HG03460 (cell line): ENCODE measurements at regions not wholly inside any gene's neighbourhood (a gene's known extent, or its start where the extent isn't known, plus 50 kb on each side); places are given as distances from the start of the nearest gene placed in this dataset.

Source experiments
- ATAC-seq: cut with Tn5 transposase; IDR thresholded peaks from one replicate; pipeline ENCODE4 v1.9.1; 2021; ENCODE audit not compliant: unreplicated experiment

- ATAC-seq: no peak
Measured at GRCh38 chr18:38116716-38117115, 551.1 kb upstream of the CELF4 start.

- ATAC-seq: no peak
Measured at GRCh38 chr18:38115201-38115600, 549.6 kb upstream of the CELF4 start.

- no peak for ATAC-seq
Measured at GRCh38 chr18:38087538-38087937, 521.9 kb upstream of the CELF4 start.

- ATAC-seq: no peak
Measured at GRCh38 chr18:38081516-38081915, 515.9 kb upstream of the CELF4 start.

- no peak for ATAC-seq
Measured at GRCh38 chr18:38077229-38077628, 511.6 kb upstream of the CELF4 start.

- ATAC-seq: no peak
Measured at GRCh38 chr18:38076346-38077070, 510.9 kb upstream of the CELF4 start.

- no peak for ATAC-seq
Measured at GRCh38 chr18:38074298-38074876, 508.8 kb upstream of the CELF4 start.

GRCh38 chr18:38067821-38068220, 502.2 kb upstream of the CELF4 start:
- no peak for ATAC-seq

- no peak for ATAC-seq
Measured at GRCh38 chr18:38067086-38067485, 501.5 kb upstream of the CELF4 start.

GRCh38 chr18:38052879-38053590, 487.4 kb upstream of the CELF4 start:
- no peak for ATAC-seq

GRCh38 chr18:38047820-38048219, 482.2 kb upstream of the CELF4 start:
- ATAC-seq: no peak

GRCh38 chr18:38046651-38047050, 481.1 kb upstream of the CELF4 start:
- ATAC-seq: no peak

GRCh38 chr18:38045845-38046244, 480.2 kb upstream of the CELF4 start:
- ATAC-seq: no peak

GRCh38 chr18:38042211-38042890, 476.8 kb upstream of the CELF4 start:
- no peak for ATAC-seq

- ATAC-seq: no peak
Measured at GRCh38 chr18:38038242-38038641, 472.6 kb upstream of the CELF4 start.

- no peak for ATAC-seq
Measured at GRCh38 chr18:38035193-38035592, 469.6 kb upstream of the CELF4 start.

- ATAC-seq: no peak
Measured at GRCh38 chr18:38033282-38033681, 467.7 kb upstream of the CELF4 start.

GRCh38 chr18:38032516-38032915, 466.9 kb upstream of the CELF4 start:
- ATAC-seq: no peak

- ATAC-seq: no peak
Measured at GRCh38 chr18:38028946-38029345, 463.3 kb upstream of the CELF4 start.

GRCh38 chr18:38025433-38026038, 459.9 kb upstream of the CELF4 start:
- ATAC-seq: no peak

GRCh38 chr18:38023871-38024270, 458.3 kb upstream of the CELF4 start:
- ATAC-seq: no peak
